Neural progenitor cell (in vitro differentiated cells): ENCODE measurements at regions not wholly inside any gene's neighbourhood (a gene's known extent, or its start where the extent isn't known, plus 50 kb on each side); places are given as distances from the start of the nearest gene placed in this dataset.
A peak's percentile ranks its signal among the peaks of the same experiment; 100 is the strongest.

Experiments used
- DNase-seq: peaks from one replicate; pipeline ENCODE4 v3.0.0-alpha.2; 2016; ENCODE audit warnings: low spot score
- H2AFZ ChIP-seq: fragments of 200-600 bp; sonication (generic); replicated peaks from 2 replicates; pipeline ENCODE4 v1.6.1; 2016; ENCODE audit warnings: antibody characterized with exemption
- H3F3A ChIP-seq: fragments of 200-600 bp; sonication (generic); 2 replicates; pipeline ENCODE4 v1.6.1; 2016; ENCODE audit warnings: antibody characterized with exemption, low read depth
- H3K27ac ChIP-seq: fragments of 200-600 bp; sonication (generic); 2 replicates; pipeline ENCODE4 v1.5.1; 2016; ENCODE audit warnings: mild to moderate bottlenecking
- H3K27me3 ChIP-seq: fragments of 200-600 bp; sonication (generic); 2 replicates; pipeline ENCODE4 v1.6.1; 2016; ENCODE audit warnings: mild to moderate bottlenecking, moderate library complexity
- H3K36me3 ChIP-seq: fragments of 200-600 bp; sonication (generic); 2 replicates; pipeline ENCODE4 v1.5.1; 2016
- H3K4me1 ChIP-seq: fragments of 200-600 bp; sonication (generic); 2 replicates; pipeline ENCODE4 v1.6.1; 2016; ENCODE audit warnings: mixed run types
- H3K4me2 ChIP-seq: fragments of 200-600 bp; sonication (generic); 2 replicates; pipeline ENCODE4 v1.6.1; 2016
- H3K4me3 ChIP-seq: fragments of 200-600 bp; sonication (generic); 2 replicates; pipeline ENCODE4 v1.5.1; 2016
- H3K79me2 ChIP-seq: fragments of 200-600 bp; sonication (generic); 2 replicates; pipeline ENCODE4 v1.6.1; 2016; ENCODE audit warnings: low read depth
- H3K9ac ChIP-seq: fragments of 200-600 bp; sonication (generic); 2 replicates; pipeline ENCODE4 v1.6.1; 2016
- H3K9me3 ChIP-seq: fragments of 200-600 bp; sonication (generic); 2 replicates; pipeline ENCODE4 v1.5.1; 2016; ENCODE audit warnings: low read depth
- H4K20me1 ChIP-seq: fragments of 200-600 bp; sonication (generic); 2 replicates; pipeline ENCODE4 v1.6.1; 2016; ENCODE audit warnings: low read depth
- H3K27ac Mint-ChIP-seq: 3 replicates; pipeline ENCODE4 v1.8.0; 2021; ENCODE audit warnings: mixed read lengths
- H3K27me3 Mint-ChIP-seq: 2 replicates; pipeline ENCODE4 v1.8.0; 2022; ENCODE audit warnings: low read depth, mild to moderate bottlenecking, inconsistent platforms, moderate library complexity, mixed read lengths; ENCODE audit not compliant: insufficient read depth
- H3K36me3 Mint-ChIP-seq: 3 replicates; pipeline ENCODE4 v1.8.0; 2021; ENCODE audit warnings: mixed read lengths
- H3K4me1 Mint-ChIP-seq: 3 replicates; pipeline ENCODE4 v1.8.0; 2021; ENCODE audit warnings: mixed read lengths
- H3K4me3 Mint-ChIP-seq: 3 replicates; pipeline ENCODE4 v1.8.0; 2021; ENCODE audit warnings: mild to moderate bottlenecking, moderate library complexity, mixed read lengths
- H3K9me3 Mint-ChIP-seq: 3 replicates; pipeline ENCODE4 v1.8.0; 2020; ENCODE audit warnings: mixed read lengths
- CTCF ChIP-seq: fragments of 200-600 bp; sonication (generic); IDR thresholded peaks from 2 replicates; pipeline ENCODE4 v1.5.1; 2017; ENCODE audit warnings: antibody characterized with exemption, mild to moderate bottlenecking
- EZH2 ChIP-seq: fragments of 200-600 bp; sonication (generic); IDR thresholded peaks from 2 replicates; pipeline ENCODE4 v1.6.1; 2017; ENCODE audit warnings: antibody characterized with exemption, mild to moderate bottlenecking, moderate library complexity
- EZH2phosphoT487 ChIP-seq: fragments of 200-600 bp; sonication (generic); IDR thresholded peaks from 2 replicates; pipeline ENCODE4 v1.6.1; 2017; ENCODE audit warnings: antibody characterized with exemption

DNA sequence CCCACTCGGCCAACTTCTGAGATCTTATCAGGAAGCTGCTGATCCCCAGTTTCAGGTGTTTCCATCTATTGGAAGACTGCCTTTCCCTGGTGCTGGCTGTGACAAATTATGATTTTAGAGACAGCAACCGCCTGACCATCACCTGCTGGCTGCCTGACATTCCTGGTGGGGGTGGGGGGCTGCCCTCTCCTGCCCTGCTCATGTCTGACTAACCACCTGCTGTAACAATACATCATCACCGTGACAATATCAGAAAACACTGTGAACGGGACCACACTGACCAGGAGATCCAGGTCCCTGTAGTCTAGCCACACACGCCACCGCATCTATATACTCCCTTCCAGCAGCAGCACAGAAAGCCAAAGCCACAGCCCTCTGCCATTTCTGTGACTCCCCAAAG lies 537.5 kb downstream of the QKI start:
- no peak for TF ChIP-seq EZH2phosphoT487
- TF ChIP-seq CTCF, result no peak
- no peak for TF ChIP-seq EZH2
- H3K36me3 Mint-ChIP-seq, result peaks cover 5% of the 10 kb centered on the region
- H3K27ac Mint-ChIP-seq, result peak overlapping the region; percentile 82
- Histone ChIP-seq H3K27me3 (no peaks in the 10 kb centered on the region), H3K4me3 (no peak overlapping the region), H3K9ac (no peak overlapping the region), H4K20me1 (no peaks in the 10 kb centered on the region), H3K79me2 (no peaks in the 10 kb centered on the region), H3K9me3 (no peaks in the 10 kb centered on the region), H3K27ac (no peak overlapping the region), H3K4me1 (peaks cover 1% of the 10 kb centered on the region), H3K36me3 (no peaks in the 10 kb centered on the region), H3K4me2 (no peak overlapping the region), H2AFZ (no peak overlapping the region), H3F3A (no peaks in the 10 kb centered on the region)
- peaks cover 18% of the 10 kb centered on the region for H3K9me3 Mint-ChIP-seq
- no peak for DNase-seq
- H3K4me1 Mint-ChIP-seq, result peaks cover 36% of the 10 kb centered on the region
- H3K4me3 Mint-ChIP-seq, result no peak overlapping the region
- H3K27me3 Mint-ChIP-seq, result no peaks in the 10 kb centered on the region

- no peaks in the 10 kb centered on the region for H3K9me3 ChIP-seq
- Mint-ChIP-seq H3K27ac (peak overlapping the region; percentile 18), H3K4me1 (peaks cover 39% of the 10 kb centered on the region), H3K27me3 (no peaks in the 10 kb centered on the region), H3K36me3 (peaks cover 5% of the 10 kb centered on the region), H3K9me3 (peaks cover 18% of the 10 kb centered on the region), H3K4me3 (no peak overlapping the region)
- no peaks in the 10 kb centered on the region for H3K36me3 ChIP-seq
- no peak for TF ChIP-seq EZH2phosphoT487
- no peak for TF ChIP-seq CTCF
- TF ChIP-seq EZH2, result no peak
- no peak overlapping the region for H2AFZ ChIP-seq
- H3K4me1 ChIP-seq, result peaks cover 8% of the 10 kb centered on the region
- no peaks in the 10 kb centered on the region for H3K27me3 ChIP-seq
- no peak for DNase-seq
- H4K20me1 ChIP-seq, result no peaks in the 10 kb centered on the region
- no peak overlapping the region for H3K9ac ChIP-seq
- H3K79me2 ChIP-seq, result no peaks in the 10 kb centered on the region
- H3F3A ChIP-seq, result no peaks in the 10 kb centered on the region
- no peak overlapping the region for H3K27ac ChIP-seq
- H3K4me2 ChIP-seq, result no peak overlapping the region
- H3K4me3 ChIP-seq, result no peak overlapping the region
Measured at GRCh38 chr6:163951326-163951725, 536.8 kb downstream of the QKI start.

DNA sequence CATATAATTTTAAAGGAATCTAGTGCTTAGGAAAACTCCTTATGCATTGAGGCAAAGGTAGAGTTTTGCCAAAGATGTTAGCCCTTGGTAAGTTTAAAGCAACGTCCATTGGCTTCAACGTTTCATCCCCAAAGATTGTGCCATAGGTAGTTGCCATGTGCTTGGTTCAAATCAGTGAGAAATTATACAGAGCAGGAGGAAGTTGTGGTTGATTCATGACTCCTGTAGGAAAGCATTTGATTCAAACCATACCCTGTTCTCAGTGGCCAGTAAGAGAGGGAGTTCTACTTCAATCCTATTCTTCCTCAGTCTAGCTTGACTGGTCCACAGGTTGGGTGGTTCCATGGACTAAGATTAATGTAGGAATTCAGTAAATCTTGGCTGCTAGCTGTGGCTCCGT lies 535.6 kb downstream of the QKI start:
- peaks cover 18% of the 10 kb centered on the region for H3K9me3 Mint-ChIP-seq
- H3F3A ChIP-seq, result peaks cover 4% of the 10 kb centered on the region
- H3K27me3 ChIP-seq, result no peaks in the 10 kb centered on the region
- H4K20me1 ChIP-seq, result no peaks in the 10 kb centered on the region
- no peak overlapping the region for H3K9ac ChIP-seq
- H3K36me3 Mint-ChIP-seq, result peaks cover 5% of the 10 kb centered on the region
- H3K4me2 ChIP-seq, result no peak overlapping the region
- H3K4me1 Mint-ChIP-seq, result peaks cover 49% of the 10 kb centered on the region
- DNase-seq, result no peak
- H3K9me3 ChIP-seq, result no peaks in the 10 kb centered on the region
- no peaks in the 10 kb centered on the region for H3K27me3 Mint-ChIP-seq
- H3K4me3 ChIP-seq, result no peak overlapping the region
- no peak overlapping the region for H3K27ac Mint-ChIP-seq
- H3K27ac ChIP-seq, result no peak overlapping the region
- peaks cover 20% of the 10 kb centered on the region for H3K4me1 ChIP-seq
- H3K36me3 ChIP-seq, result no peaks in the 10 kb centered on the region
- TF ChIP-seq EZH2phosphoT487, result no peak
- no peak overlapping the region for H3K4me3 Mint-ChIP-seq
- H3K79me2 ChIP-seq, result no peaks in the 10 kb centered on the region
- no peak overlapping the region for H2AFZ ChIP-seq

GRCh38 chr6:163949431-163949830 lies 534.9 kb downstream of the QKI start:
- no peaks in the 10 kb centered on the region for H3K27me3 ChIP-seq
- Mint-ChIP-seq H3K36me3 (peaks cover 5% of the 10 kb centered on the region), H3K4me3 (no peak overlapping the region), H3K4me1 (peaks cover 54% of the 10 kb centered on the region), H3K9me3 (peaks cover 18% of the 10 kb centered on the region), H3K27ac (no peak overlapping the region), H3K27me3 (peaks cover 2% of the 10 kb centered on the region)
- DNase-seq, result no peak
- no peak overlapping the region for H3K27ac ChIP-seq
- no peaks in the 10 kb centered on the region for H3K79me2 ChIP-seq
- no peak overlapping the region for H3K4me3 ChIP-seq
- H3K4me1 ChIP-seq, result peaks cover 27% of the 10 kb centered on the region
- H3K4me2 ChIP-seq, result no peak overlapping the region
- no peak overlapping the region for H2AFZ ChIP-seq
- peaks cover 12% of the 10 kb centered on the region for H3F3A ChIP-seq
- H3K36me3 ChIP-seq, result no peaks in the 10 kb centered on the region
- H4K20me1 ChIP-seq, result no peaks in the 10 kb centered on the region
- no peak for TF ChIP-seq CTCF
- no peak for TF ChIP-seq EZH2
- TF ChIP-seq EZH2phosphoT487, result no peak
- no peak overlapping the region for H3K9ac ChIP-seq
- no peaks in the 10 kb centered on the region for H3K9me3 ChIP-seq
